ENCODE measurements at regions not wholly inside any gene's neighbourhood (a gene's known extent, or its start where the extent isn't known, plus 50 kb on each side); places are given as distances from the start of the nearest gene placed in this dataset.

DNA sequence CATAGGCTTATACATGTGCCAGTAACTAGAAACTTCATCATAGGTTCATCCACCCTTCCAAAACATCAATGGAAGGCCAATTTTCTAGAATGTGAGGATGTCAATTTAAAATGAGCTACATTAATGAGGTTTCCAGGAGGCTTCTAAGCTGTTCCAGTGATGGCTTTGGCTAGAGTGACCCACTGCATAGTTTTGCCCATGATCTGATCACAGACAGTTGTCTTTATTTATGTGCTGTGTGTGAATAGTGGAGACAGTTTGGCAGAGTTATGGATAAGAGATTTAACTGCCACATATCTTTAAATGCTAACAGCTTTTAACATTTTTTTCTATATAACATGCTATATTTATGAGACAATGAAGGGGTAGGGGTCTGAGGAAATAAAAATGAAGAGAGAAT is 139.0 kb upstream of the ZNF462 start:
- no peak overlapping the region for H3K4me3 ChIP-seq (ENCODE audit: low read depth, low read length)
- TF ChIP-seq, protein P1, sequence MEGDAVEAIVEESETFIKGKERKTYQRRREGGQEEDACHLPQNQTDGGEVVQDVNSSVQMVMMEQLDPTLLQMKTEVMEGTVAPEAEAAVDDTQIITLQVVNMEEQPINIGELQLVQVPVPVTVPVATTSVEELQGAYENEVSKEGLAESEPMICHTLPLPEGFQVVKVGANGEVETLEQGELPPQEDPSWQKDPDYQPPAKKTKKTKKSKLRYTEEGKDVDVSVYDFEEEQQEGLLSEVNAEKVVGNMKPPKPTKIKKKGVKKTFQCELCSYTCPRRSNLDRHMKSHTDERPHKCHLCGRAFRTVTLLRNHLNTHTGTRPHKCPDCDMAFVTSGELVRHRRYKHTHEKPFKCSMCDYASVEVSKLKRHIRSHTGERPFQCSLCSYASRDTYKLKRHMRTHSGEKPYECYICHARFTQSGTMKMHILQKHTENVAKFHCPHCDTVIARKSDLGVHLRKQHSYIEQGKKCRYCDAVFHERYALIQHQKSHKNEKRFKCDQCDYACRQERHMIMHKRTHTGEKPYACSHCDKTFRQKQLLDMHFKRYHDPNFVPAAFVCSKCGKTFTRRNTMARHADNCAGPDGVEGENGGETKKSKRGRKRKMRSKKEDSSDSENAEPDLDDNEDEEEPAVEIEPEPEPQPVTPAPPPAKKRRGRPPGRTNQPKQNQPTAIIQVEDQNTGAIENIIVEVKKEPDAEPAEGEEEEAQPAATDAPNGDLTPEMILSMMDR (IDR thresholded peaks at IDR 0.05; ENCODE audit: low read depth, low read length) = no peak

DNA sequence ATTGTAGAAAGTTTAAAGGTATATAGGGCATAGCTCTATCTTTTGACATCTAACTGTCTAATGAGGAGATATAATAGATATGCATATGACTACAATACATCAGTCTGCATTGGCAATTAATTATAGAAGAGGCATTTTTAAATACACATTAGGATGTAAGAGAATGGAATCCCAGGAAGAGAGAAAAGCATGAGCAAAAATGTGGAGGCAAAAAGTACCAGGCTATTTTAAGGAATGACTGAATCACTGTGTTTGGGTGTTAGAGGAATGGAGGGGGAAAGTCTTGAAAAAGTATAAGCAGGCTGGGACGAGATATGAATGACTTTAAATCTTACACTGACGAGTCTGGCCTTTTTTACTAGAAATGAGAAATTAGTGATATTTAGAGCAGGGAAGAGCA is 138.4 kb upstream of the ZNF462 start:
- TF ChIP-seq, protein P1 (IDR thresholded peaks at IDR 0.05; ENCODE audit: low read depth, low read length) = no peak
- H3K4me3 ChIP-seq (ENCODE audit: low read depth, low read length) = no peak overlapping the region

DNA sequence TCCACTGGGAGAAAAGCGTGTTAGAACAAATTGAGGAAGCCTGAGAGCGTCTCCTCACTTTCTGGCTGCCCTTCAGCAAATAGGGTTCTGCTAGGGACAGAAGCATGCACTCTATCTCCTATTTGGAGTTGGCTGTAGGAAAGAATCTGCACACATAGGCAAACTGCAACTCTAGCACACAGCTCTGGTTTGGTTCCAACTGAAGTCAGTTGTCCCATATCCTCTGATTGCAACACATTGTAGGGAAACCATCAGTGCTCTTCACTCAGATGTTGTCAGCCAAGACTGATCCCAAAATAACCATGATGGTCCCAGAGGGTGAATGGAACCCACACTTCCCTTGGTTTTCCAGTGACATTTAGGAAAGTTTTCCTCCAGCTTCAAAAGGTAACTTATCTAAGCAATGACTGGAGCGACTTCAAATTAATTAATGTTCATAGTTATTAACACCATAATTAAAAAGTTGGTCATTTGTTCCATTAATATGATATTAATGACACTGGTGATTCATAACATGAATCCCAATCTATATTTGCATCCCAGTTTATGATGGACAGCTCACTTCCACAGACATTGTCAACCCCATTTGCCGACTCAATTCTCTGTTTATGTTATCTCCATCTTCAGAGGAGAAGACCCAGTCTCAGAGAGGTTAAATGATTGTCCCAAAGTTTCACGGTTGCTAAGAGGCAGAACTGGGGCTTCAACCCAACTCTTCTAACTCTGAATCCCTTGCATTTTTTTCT is 136.7 kb upstream of the ZNF462 start:
- TF ChIP-seq, protein P1 (IDR thresholded peaks at IDR 0.05; ENCODE audit: low read depth, low read length) = no peak
- no peak overlapping the region for H3K4me3 ChIP-seq (ENCODE audit: low read depth, low read length)

DNA sequence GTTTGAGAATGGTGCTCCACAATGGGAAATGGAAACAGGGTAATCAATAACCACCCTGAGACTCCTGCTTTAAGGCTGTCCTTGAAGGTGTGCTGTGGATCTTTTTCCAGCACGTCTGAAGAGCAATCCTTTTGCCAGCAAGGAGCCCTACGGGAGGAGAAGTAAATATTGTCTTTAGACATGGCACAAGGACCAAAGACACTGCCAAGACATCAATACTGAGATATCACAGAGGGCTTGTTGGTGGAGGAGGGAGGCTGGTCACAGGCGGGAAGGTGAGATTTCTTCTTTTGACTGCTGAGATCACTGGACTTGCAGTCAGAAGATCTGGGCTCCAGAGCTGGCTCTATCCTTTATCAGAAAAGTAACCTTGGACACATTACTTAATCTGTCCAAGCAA is 135.0 kb upstream of the ZNF462 start:
- no peak overlapping the region for H3K4me3 ChIP-seq (ENCODE audit: low read depth, low read length)
- TF ChIP-seq, protein P1 (IDR thresholded peaks at IDR 0.05; ENCODE audit: low read depth, low read length) = no peak

DNA sequence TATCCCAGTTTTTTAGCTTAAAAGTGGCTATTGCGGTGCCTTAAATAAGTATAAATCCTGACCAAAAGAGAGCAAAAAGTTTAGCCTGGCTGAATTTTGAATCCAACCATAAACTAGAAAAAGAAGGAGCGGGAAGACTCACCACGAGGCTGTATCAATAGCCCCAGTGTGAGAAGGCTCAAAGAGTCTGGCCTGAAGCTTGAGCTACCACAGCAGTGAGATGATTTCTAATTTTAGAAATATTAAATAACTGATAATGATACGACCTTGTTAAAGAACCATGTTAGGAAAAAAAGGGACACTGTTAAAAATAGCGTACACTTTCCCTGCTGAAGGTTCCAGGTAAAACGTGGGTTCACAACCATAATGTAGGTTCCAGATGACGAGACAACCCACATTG is 134.1 kb upstream of the ZNF462 start:
- TF ChIP-seq, protein P1 (IDR thresholded peaks at IDR 0.05; ENCODE audit: low read depth, low read length) = no peak
- H3K4me3 ChIP-seq (ENCODE audit: low read depth, low read length) = no peak overlapping the region

DNA sequence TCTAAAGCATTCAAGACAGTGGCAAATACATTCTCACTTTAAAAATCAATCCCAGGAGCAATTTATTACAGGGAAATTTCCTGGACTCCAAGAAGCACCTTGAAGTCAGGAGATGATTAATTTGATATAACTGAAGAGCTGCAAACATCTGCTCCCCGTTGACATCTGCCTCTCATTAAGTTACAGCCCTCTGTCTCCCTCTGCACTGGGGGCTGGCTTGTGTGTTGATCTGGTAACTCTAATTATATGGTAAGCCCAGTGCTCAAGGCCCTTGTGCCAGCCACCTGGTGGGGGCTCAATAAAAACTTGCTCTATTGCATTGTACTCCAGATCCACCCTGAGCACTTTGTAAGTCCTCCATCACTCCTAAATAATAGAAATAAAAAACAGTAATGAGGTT is 131.1 kb upstream of the ZNF462 start:
- TF ChIP-seq, protein P1 (IDR thresholded peaks at IDR 0.05; ENCODE audit: low read depth, low read length) = no peak
- H3K4me3 ChIP-seq (ENCODE audit: low read depth, low read length) = no peak overlapping the region

DNA sequence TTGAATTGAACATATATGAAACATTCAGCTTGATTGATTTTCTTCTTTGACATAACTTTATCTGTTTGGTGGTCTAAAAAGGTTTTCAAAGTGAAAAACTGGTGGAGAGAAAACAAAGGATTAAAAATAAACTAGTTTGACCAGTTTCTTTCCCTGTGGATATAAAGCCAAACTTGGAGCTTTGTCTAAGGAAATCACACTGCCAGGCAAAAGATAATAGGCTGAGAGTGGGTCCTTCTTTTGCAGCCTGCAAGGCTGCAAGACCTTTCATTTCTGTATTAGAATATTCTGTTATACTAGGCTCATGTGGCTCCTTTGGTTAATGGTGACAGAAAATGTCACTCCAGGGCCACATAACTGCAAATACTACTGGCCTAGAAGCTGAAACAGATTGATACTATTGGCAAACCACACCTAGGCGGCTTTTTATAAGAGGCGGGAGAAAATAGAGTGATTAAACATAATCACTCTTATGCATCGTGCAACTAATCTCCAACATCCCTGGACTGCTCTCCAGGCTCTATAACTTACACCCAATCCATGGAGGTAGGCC is 129.1 kb upstream of the ZNF462 start:
- H3K4me3 ChIP-seq (ENCODE audit: low read depth, low read length) = no peak overlapping the region
- TF ChIP-seq, protein P1 (IDR thresholded peaks at IDR 0.05; ENCODE audit: low read depth, low read length) = no peak

Data from WI38 (cell line).